Kidney glomerular epithelial cell (primary cell): ENCODE measurements at regions not wholly inside any gene's neighbourhood (a gene's known extent, or its start where the extent isn't known, plus 50 kb on each side); places are given as distances from the start of the nearest gene placed in this dataset.
"Not testable (repeated sequence)": the region's sequence is repeated elsewhere in the genome, so short reads cannot be mapped to it uniquely, and the experiment has no call there.

Experiments
- DNase-seq: peaks from one replicate; lab custom pipeline; 2025; lab: John Stamatoyannopoulos, UW

- DNase-seq, result not testable (repeated sequence)
Observed at GRCh38 chr12:68552605-68553195, 58.0 kb upstream of the RAP1B start.

GRCh38 chr12:68557011-68557730 lies 53.5 kb upstream of the RAP1B start:
- peak; percentile 82 for DNase-seq

GRCh38 chr12:68559246-68559645 lies 51.5 kb upstream of the RAP1B start:
- no peak for DNase-seq

- DNase-seq, result no peak
Observed at GRCh38 chr12:68559984-68560850, 50.5 kb upstream of the RAP1B start.

- no peak for DNase-seq
Observed at GRCh38 chr12:68560851-68561422, 49.8 kb upstream of the RAP1B start.
